ENCODE measurements at regions not wholly inside any gene's neighbourhood (a gene's known extent, or its start where the extent isn't known, plus 50 kb on each side); places are given as distances from the start of the nearest gene placed in this dataset.

DNA sequence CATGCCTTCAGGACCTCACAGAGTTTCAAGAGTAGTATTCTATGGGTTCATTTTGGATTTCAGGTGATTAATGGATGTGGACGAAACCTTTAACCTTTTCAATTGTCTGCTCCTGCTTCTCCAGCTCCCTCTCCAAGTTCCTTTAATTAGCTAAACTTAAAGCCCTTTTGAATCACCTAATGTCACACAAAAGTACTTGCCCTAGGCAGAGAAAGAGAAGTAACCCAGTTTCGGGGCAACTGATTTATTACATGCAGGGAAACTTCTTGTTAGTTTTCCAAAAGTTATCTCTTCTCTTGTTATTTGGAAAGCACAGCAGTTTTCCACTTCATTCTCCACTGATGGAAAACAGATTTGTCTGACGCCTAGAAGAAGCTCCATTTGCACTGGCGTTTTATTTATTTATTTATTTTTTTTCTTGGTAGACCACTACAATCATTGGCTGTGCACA is 407.7 kb upstream of the JARID2 start:
- TF ChIP-seq SP1 (IDR thresholded peaks at IDR 0.05): no peak
- no peak for TF ChIP-seq SP1 (CRISPR knock-in tag; IDR thresholded peaks at IDR 0.05)
- TF ChIP-seq MAFG (CRISPR knock-in tag; IDR thresholded peaks at IDR 0.05): no peak
- TF ChIP-seq, protein P1, sequence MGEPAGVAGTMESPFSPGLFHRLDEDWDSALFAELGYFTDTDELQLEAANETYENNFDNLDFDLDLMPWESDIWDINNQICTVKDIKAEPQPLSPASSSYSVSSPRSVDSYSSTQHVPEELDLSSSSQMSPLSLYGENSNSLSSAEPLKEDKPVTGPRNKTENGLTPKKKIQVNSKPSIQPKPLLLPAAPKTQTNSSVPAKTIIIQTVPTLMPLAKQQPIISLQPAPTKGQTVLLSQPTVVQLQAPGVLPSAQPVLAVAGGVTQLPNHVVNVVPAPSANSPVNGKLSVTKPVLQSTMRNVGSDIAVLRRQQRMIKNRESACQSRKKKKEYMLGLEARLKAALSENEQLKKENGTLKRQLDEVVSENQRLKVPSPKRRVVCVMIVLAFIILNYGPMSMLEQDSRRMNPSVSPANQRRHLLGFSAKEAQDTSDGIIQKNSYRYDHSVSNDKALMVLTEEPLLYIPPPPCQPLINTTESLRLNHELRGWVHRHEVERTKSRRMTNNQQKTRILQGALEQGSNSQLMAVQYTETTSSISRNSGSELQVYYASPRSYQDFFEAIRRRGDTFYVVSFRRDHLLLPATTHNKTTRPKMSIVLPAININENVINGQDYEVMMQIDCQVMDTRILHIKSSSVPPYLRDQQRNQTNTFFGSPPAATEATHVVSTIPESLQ (CRISPR knock-in tag; conservative IDR thresholded peaks at IDR 0.05): no peak
- TF ChIP-seq, protein P2, sequence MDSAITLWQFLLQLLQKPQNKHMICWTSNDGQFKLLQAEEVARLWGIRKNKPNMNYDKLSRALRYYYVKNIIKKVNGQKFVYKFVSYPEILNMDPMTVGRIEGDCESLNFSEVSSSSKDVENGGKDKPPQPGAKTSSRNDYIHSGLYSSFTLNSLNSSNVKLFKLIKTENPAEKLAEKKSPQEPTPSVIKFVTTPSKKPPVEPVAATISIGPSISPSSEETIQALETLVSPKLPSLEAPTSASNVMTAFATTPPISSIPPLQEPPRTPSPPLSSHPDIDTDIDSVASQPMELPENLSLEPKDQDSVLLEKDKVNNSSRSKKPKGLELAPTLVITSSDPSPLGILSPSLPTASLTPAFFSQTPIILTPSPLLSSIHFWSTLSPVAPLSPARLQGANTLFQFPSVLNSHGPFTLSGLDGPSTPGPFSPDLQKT (CRISPR knock-in tag; IDR thresholded peaks at IDR 0.05; ENCODE audit: borderline replicate concordance): no peak
- TF ChIP-seq HNRNPH1 (optimal IDR thresholded peaks at IDR 0.05; ENCODE audit: low read depth, low read length): no peak
- no peak for TF ChIP-seq ZFAT (CRISPR knock-in tag; conservative IDR thresholded peaks at IDR 0.05)
- TF ChIP-seq EP300 (IDR thresholded peaks at IDR 0.05; ENCODE audit: low read depth in 2 of 2, low read length in 2 of 2): no peak
- no peak for TF ChIP-seq EP300 (CRISPR knock-in tag; IDR thresholded peaks at IDR 0.05; ENCODE audit: borderline replicate concordance)
- no peak for TF ChIP-seq EHMT2 (IDR thresholded peaks at IDR 0.05; ENCODE audit: borderline replicate concordance, low read depth, low read length)
- TF ChIP-seq IRF2 (CRISPR knock-in tag; IDR thresholded peaks at IDR 0.05): no peak
- no peak for TF ChIP-seq THYN1 (CRISPR knock-in tag; IDR thresholded peaks at IDR 0.05; ENCODE audit: borderline replicate concordance, low read depth)
- TF ChIP-seq RXRA (CRISPR knock-in tag; IDR thresholded peaks at IDR 0.05): no peak
- no peak for TF ChIP-seq SIN3A (IDR thresholded peaks at IDR 0.05; ENCODE audit: borderline replicate concordance, low read depth, low read length)
- TF ChIP-seq ETV6 (CRISPR knock-in tag; conservative IDR thresholded peaks at IDR 0.05): no peak

Data from HepG2 (cell line).